Heart left ventricle (tissue), 16 donors: ENCODE measurements at regions not wholly inside any gene's neighbourhood (a gene's known extent, or its start where the extent isn't known, plus 50 kb on each side); places are given as distances from the start of the nearest gene placed in this dataset.

Experiments used
- ATAC-seq, 4 donors: fragments of 200-7000 bp; cut with Tn5 transposase; one replicate each; pipeline ENCODE4 v1.9.1; 2020 to 2022; ENCODE audit warnings: moderate library complexity in 4 of 4, mild to moderate bottlenecking in 3 of 4, moderate number of reproducible peaks in 1 of 4
- DNase-seq, 5 donors: peaks; one replicate each; pipeline ENCODE4 v3.0.0-alpha.2; 2020
- H3K27ac ChIP-seq, 12 donors: fragments of 200-600 bp; sonication (generic) in 4 of 12; one replicate each; pipeline versions ENCODE4 v1.5.0 to v1.8.0; 2016 to 2022; ENCODE audit warnings: mild to moderate bottlenecking in 2 of 12
- H3K27me3 ChIP-seq, 9 donors: fragments of 200-600 bp; sonication (generic) in 2 of 9; one replicate each; pipeline versions ENCODE4 v1.5.1 to v1.8.0; 2016 to 2022; ENCODE audit warnings: mild to moderate bottlenecking in 3 of 9
- H3K36me3 ChIP-seq, 9 donors: fragments of 200-600 bp; sonication (generic) in 2 of 9; one replicate each; pipeline versions ENCODE4 v1.5.0 to v1.8.0; 2018 to 2022; ENCODE audit warnings: mild to moderate bottlenecking in 2 of 9
- H3K4me1 ChIP-seq, 12 donors: fragments of 200-600 bp; sonication (generic) in 4 of 12; one replicate each; pipeline versions ENCODE4 v1.5.0 to v1.8.0; 2016 to 2022; ENCODE audit warnings: mild to moderate bottlenecking in 3 of 12
- H3K4me3 ChIP-seq, 12 donors: fragments of 200-600 bp; sonication (generic) in 4 of 12; one replicate each; pipeline versions ENCODE4 v1.5.0 to v1.8.0; 2017 to 2022; ENCODE audit warnings: mild to moderate bottlenecking in 9 of 12, moderate library complexity in 4 of 12
- H3K9me3 ChIP-seq, 12 donors: fragments of 200-600 bp; sonication (generic) in 4 of 12; one replicate each; pipeline versions ENCODE4 v1.5.0 to v1.8.0; 2016 to 2022; ENCODE audit warnings: mild to moderate bottlenecking in 1 of 12
- CTCF ChIP-seq, 12 donors: fragments of 200-600 bp; sonication (generic) in 4 of 12; IDR thresholded peaks; one replicate each; pipeline versions ENCODE4 v1.5.0 to v1.8.0; 2018 to 2022; ENCODE audit warnings: antibody characterized with exemption in 12 of 12, mild to moderate bottlenecking in 5 of 12
- POLR2A ChIP-seq, 2 donors: fragments of 450-650 bp; IDR thresholded peaks; one replicate each; pipeline ENCODE4 v1.6.1; 2017; ENCODE audit warnings: antibody characterized with exemption in 2 of 2, mild to moderate bottlenecking in 2 of 2, moderate library complexity in 2 of 2
- WGBS, 4 donors: extraction: QIAGEN DNeasy Blood & Tissue Kit in 2 of 4; methylation state at CpG; one replicate each; pipeline versions ENCODE4 v1.1.5 to v1.1.7; 2013 to 2018; 5-methylcytosine and 5-hydroxymethylcytosine counted together
- intact Hi-C, 10 donors: fragments of 100-400 bp; cut with DNase I; formaldehyde crosslinking; loops; one replicate each; pipeline versions ENCODE4 v1.11.1 to v1.14.2; 2022
- donor health status: ischemic (EF 13 %, LVEDD 7.1; RV severe dilation, severe dysfunction).
- donor health status: healthy with polysubstance abuse.
- donor health status: DM: no; HTN: yes; CAD: no.
- donor health status: DM: no; HTN: no; CAD: no.
- donor health status: ischemic (EF 25% LVEDD 6.9; RV normal size, moderate dysfunction).
- donor health status: ischemic (EF 25% LVEDD 5.7; RV mildly dilated, moderate dysfunction).
- donor health status: healthy.
- donor health status: DM: yes; HTN: yes; CAD: no.
- donor health status: ischemic (EF 35%, LVEDD 5.7; RV mildly dilated, moderate dysfunction).
- donor health status: nonischemic (EF 11% LVEDD 7.7; RV severe dilation, severe dysfunction).
- donor health status: DM: yes; HTN: yes; CAD: no.
- donor health status: PGD.
- donor health status: ischemic (EF 29% LVEDD 5.4; RV normal size, mild dysfunction).
- donor health status: nonischemic (EF 23%, LVEDD 6.1; RV moderate dilation, normal function).

- 1 to 4% (median 2%) methylated on average over 47 to 92 of the region's 92 CpGs for WGBS, 4 donors
- peaks cover 0 to 21% (median 0%) of the 10 kb centered on the region in 12 donors for H3K4me1 ChIP-seq
- no peaks in the 10 kb centered on the region for H3K9me3 ChIP-seq
- TF ChIP-seq POLR2A (IDR thresholded peaks at IDR 0.05) (no peak), CTCF (IDR thresholded peaks at IDR 0.05) (no peak)
- H3K36me3 ChIP-seq = no peaks in the 10 kb centered on the region
- H3K27ac ChIP-seq = no peak overlapping the region
- no peak overlapping the region for H3K4me3 ChIP-seq
- peaks cover 36 to 89% (median 64%) of the 10 kb centered on the region in 9 donors for H3K27me3 ChIP-seq
- intact Hi-C loops = no loop called here
- ATAC-seq (no peak), DNase-seq (no peak)
Observed at GRCh38 chr14:101458741-101459550, 102.3 kb upstream of the DIO3 start.

GRCh38 chr14:101459551-101459900, 101.8 kb upstream of the DIO3 start:
- no peak overlapping the region for H3K27ac ChIP-seq
- intact Hi-C loops = no loop called here
- no peak overlapping the region for H3K4me3 ChIP-seq
- H3K9me3 ChIP-seq = no peaks in the 10 kb centered on the region
- DNase-seq (no peak), ATAC-seq (no peak)
- H3K4me1 ChIP-seq = peaks cover 0 to 21% (median 0%) of the 10 kb centered on the region in 12 donors
- TF ChIP-seq CTCF (IDR thresholded peaks at IDR 0.05) (no peak), POLR2A (IDR thresholded peaks at IDR 0.05) (no peak)
- H3K27me3 ChIP-seq = peaks cover 36 to 84% (median 61%) of the 10 kb centered on the region in 9 donors
- 14 to 22% (median 18%) methylated on average over 13 to 14 of the region's 14 CpGs for WGBS, 4 donors
- no peaks in the 10 kb centered on the region for H3K36me3 ChIP-seq

DNA sequence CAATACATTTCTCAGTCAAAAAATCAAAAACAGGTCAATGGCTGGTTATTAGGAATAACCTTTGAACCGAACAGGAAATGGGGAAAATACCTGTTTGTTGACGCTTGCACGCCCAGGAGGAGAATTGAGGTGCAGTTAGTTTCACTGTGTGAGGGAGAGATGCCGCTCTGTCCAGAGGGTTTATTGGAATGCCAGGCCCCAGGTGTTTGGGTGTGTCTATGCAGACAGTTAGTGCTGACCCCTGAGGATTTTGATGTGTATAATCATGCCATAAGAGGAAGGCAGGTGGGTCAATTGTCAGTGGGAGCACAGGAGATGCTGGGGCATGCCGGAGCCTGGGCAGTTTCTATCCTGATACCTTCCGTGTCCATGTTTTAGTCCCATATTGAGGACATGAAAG, 100.8 kb upstream of the DIO3 start:
- Histone ChIP-seq H3K36me3 (no peaks in the 10 kb centered on the region), H3K27me3 (peaks cover 36 to 76% (median 52%) of the 10 kb centered on the region in 9 donors), H3K4me3 (no peak overlapping the region), H3K9me3 (no peaks in the 10 kb centered on the region), H3K4me1 (peaks cover 0 to 21% (median 0%) of the 10 kb centered on the region in 12 donors), H3K27ac (no peak overlapping the region)
- no peak for ATAC-seq
- intact Hi-C loops = no loop called here
- TF ChIP-seq POLR2A (IDR thresholded peaks at IDR 0.05) = no peak
- TF ChIP-seq CTCF (IDR thresholded peaks at IDR 0.05) = no peak
- 88 to 93% (median 91%) methylated on average over 6 of the region's 6 CpGs for WGBS, 4 donors
- no peak for DNase-seq

DNA sequence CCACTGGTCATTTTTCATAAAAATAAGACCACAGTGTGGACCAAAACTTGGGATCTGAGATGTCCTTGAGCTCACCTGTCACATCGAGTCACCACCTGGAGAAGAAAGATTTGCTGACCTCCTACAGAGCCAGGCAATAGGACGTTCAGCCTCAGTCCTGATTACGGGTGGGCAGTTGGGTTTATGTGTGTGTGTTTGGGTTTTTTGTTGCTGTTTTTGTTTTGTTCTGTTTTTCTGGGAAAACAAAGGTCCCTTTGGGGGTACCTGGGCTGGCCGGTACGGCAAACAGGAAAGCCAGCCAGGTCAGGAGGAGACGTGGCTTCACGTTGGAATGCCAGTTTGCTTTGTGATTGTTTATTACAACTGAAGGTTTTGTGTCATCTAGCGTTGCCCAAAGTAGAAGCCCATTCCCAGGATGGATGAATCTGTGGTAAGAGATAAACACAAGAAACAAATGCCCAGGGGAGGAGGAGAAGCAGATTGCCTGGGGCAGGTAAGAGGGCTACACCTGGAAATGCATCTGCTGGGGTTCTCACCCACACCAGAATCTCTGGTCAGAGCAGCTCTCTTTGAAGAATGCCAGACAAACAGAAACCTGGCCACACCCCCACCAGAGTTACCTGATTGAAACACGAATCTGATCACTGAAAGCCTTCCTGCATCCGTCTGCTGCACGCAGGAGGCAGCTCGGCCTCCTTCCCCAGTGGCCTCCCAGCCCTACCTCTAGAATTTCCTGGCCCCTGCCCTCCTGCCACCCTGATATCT, 100.1 kb upstream of the DIO3 start:
- no peak for TF ChIP-seq CTCF (IDR thresholded peaks at IDR 0.05)
- no peak for TF ChIP-seq POLR2A (IDR thresholded peaks at IDR 0.05)
- peaks cover 0 to 21% (median 0%) of the 10 kb centered on the region in 12 donors for H3K4me1 ChIP-seq
- H3K27ac ChIP-seq = no peak overlapping the region
- DNase-seq = no peak
- no peak overlapping the region for H3K4me3 ChIP-seq
- H3K9me3 ChIP-seq = no peaks in the 10 kb centered on the region
- intact Hi-C loops = no loop called here
- no peak for ATAC-seq
- H3K36me3 ChIP-seq = no peaks in the 10 kb centered on the region
- 81 to 88% (median 82%) methylated on average over 12 of the region's 12 CpGs for WGBS, 4 donors
- H3K27me3 ChIP-seq = peaks cover 36 to 75% (median 49%) of the 10 kb centered on the region in 9 donors
